ENCODE measurements at regions not wholly inside any gene's neighbourhood (a gene's known extent, or its start where the extent isn't known, plus 50 kb on each side); places are given as distances from the start of the nearest gene placed in this dataset.

- TF ChIP-seq POLR2AphosphoS5 (IDR thresholded peaks at IDR 0.05) = no peak
- TF ChIP-seq CTCF (IDR thresholded peaks at IDR 0.05) = no peak
These were observed 179.4 kb downstream of the RPLP1 start for GRCh38 chr15:69631978-69632377.

All from gastroesophageal sphincter (tissue), 3 donors.